ENCODE measurements at regions not wholly inside any gene's neighbourhood (a gene's known extent, or its start where the extent isn't known, plus 50 kb on each side); places are given as distances from the start of the nearest gene placed in this dataset.

GRCh38 chr22:44600207-44600785 is 101.7 kb upstream of the PRR5 start:
- Histone ChIP-seq H3K79me2 (ENCODE audit: insufficient read depth) (no peaks in the 10 kb centered on the region), H3K4me3 (ENCODE audit: low read depth in 2 of 2, low read length in 1 of 2) (no peak overlapping the region), H3K4me1 (ENCODE audit: control insufficient read depth in 1 of 2, insufficient read depth in 2 of 2, low read depth in 1 of 2, low read length in 1 of 2) (peaks cover 0 to 12% of the 10 kb centered on the region in 2 experiments; a peak in 1 of 4 replicates), H3K9me2 (no peaks in the 10 kb centered on the region), H3K36me3 (replicated peaks in 1 of 2; ENCODE audit: control insufficient read depth in 1 of 2, insufficient read depth in 2 of 2, low read length in 1 of 2) (no peaks in the 10 kb centered on the region), H3K27me3 (ENCODE audit: insufficient read depth) (no peaks in the 10 kb centered on the region), H3K9ac (no peak overlapping the region), H3F3A (replicated peaks; ENCODE audit: insufficient read depth) (no peaks in the 10 kb centered on the region), H3K4me2 (no peak overlapping the region), H2AFZ (ENCODE audit: low read depth) (no peak overlapping the region), H3K27ac (ENCODE audit: low read depth in 2 of 2, low read length in 1 of 2) (no peak overlapping the region), H4K20me1 (ENCODE audit: insufficient read depth) (no peaks in the 10 kb centered on the region), H3K9me3 (no peaks in the 10 kb centered on the region)
- WGBS (ENCODE audit: low lambda C conversion rate) = 62% methylated on average over 8 of the region's 13 CpGs
- ChIA-PET CTCF (interaction anchor here (1.2 to 1.5 kb wide), 2 partner anchors 25 to 27 kb away, joined by 4 to 6 read pairs; no protein-coding TSS in a partner anchor), POLR2A (no interaction called here)
- no peak for DNase-seq
- TF ChIP-seq, protein P1, sequence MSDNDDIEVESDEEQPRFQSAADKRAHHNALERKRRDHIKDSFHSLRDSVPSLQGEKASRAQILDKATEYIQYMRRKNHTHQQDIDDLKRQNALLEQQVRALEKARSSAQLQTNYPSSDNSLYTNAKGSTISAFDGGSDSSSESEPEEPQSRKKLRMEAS (IDR thresholded peaks at IDR 0.05; ENCODE audit: low read depth) = no peak
- no peak for TF ChIP-seq EZH2phosphoT487 (IDR thresholded peaks at IDR 0.05; ENCODE audit: borderline replicate concordance, low read depth)
- TF ChIP-seq SIN3A (IDR thresholded peaks at IDR 0.05; ENCODE audit: borderline replicate concordance, low read depth, low read length) = no peak
- TF ChIP-seq RCOR1 (IDR thresholded peaks at IDR 0.05; ENCODE audit: low read length) = no peak
- TF ChIP-seq, protein P2, sequence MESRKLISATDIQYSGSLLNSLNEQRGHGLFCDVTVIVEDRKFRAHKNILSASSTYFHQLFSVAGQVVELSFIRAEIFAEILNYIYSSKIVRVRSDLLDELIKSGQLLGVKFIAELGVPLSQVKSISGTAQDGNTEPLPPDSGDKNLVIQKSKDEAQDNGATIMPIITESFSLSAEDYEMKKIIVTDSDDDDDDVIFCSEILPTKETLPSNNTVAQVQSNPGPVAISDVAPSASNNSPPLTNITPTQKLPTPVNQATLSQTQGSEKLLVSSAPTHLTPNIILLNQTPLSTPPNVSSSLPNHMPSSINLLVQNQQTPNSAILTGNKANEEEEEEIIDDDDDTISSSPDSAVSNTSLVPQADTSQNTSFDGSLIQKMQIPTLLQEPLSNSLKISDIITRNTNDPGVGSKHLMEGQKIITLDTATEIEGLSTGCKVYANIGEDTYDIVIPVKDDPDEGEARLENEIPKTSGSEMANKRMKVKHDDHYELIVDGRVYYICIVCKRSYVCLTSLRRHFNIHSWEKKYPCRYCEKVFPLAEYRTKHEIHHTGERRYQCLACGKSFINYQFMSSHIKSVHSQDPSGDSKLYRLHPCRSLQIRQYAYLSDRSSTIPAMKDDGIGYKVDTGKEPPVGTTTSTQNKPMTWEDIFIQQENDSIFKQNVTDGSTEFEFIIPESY (IDR thresholded peaks at IDR 0.05; ENCODE audit: borderline replicate concordance, low read depth) = no peak
- TF ChIP-seq MXI1 (IDR thresholded peaks at IDR 0.05; ENCODE audit: low read depth, low read length) = no peak
- no peak for TF ChIP-seq YY1 (IDR thresholded peaks at IDR 0.05; ENCODE audit: low read depth)
- TF ChIP-seq RAD21 (IDR thresholded peaks at IDR 0.05; ENCODE audit: low read length) = no peak
- no peak for TF ChIP-seq JUND (IDR thresholded peaks at IDR 0.05)
- TF ChIP-seq, protein P3, sequence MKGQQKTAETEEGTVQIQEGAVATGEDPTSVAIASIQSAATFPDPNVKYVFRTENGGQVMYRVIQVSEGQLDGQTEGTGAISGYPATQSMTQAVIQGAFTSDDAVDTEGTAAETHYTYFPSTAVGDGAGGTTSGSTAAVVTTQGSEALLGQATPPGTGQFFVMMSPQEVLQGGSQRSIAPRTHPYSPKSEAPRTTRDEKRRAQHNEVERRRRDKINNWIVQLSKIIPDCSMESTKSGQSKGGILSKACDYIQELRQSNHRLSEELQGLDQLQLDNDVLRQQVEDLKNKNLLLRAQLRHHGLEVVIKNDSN (IDR thresholded peaks at IDR 0.05; ENCODE audit: borderline replicate concordance, low read depth) = no peak
- no peak for TF ChIP-seq GATA2 (CRISPR knock-in tag; IDR thresholded peaks at IDR 0.05)
- no peak for TF ChIP-seq PBX3 (IDR thresholded peaks at IDR 0.05)
- TF ChIP-seq TEAD4 (IDR thresholded peaks at IDR 0.05; ENCODE audit: borderline replicate concordance, insufficient read depth) = no peak
- no peak for TF ChIP-seq FOXJ3 (CRISPR knock-in tag; IDR thresholded peaks at IDR 0.05)
- TF ChIP-seq NFIC (IDR thresholded peaks at IDR 0.05; ENCODE audit: borderline replicate concordance) = no peak
- no peak for TF ChIP-seq RFX5 (IDR thresholded peaks at IDR 0.05; ENCODE audit: low read length)
